GM23338 (cell line): ENCODE measurements at regions not wholly inside any gene's neighbourhood (a gene's known extent, or its start where the extent isn't known, plus 50 kb on each side); places are given as distances from the start of the nearest gene placed in this dataset.

Experiments
- ATAC-seq: fragments of 200-7000 bp; cut with Tn5 transposase; 3 replicates; pipeline ENCODE4 v1.9.1; 2020
- DNase-seq: peaks from one replicate; pipeline ENCODE4 v3.0.0-alpha.2; 2015; ENCODE audit warnings: low spot score
- H2AFZ ChIP-seq: fragments of 200-600 bp; sonication (generic); 2 replicates; pipeline ENCODE4 v1.8.0; 2016; ENCODE audit warnings: antibody characterized with exemption, mild to moderate bottlenecking, moderate library complexity
- H3F3A ChIP-seq: fragments of 200-600 bp; sonication (generic); replicated peaks from 2 replicates; pipeline ENCODE4 v1.8.0; 2017; ENCODE audit warnings: antibody characterized with exemption, mixed run types, low read depth
- H3K27ac ChIP-seq: fragments of 200-600 bp; sonication (generic); 2 replicates; pipeline ENCODE4 v1.6.1; 2016; ENCODE audit warnings: low read depth
- H3K27me3 ChIP-seq: fragments of 200-600 bp; sonication (generic); 2 replicates; pipeline ENCODE4 v1.8.0; 2016; ENCODE audit warnings: mild to moderate bottlenecking, mixed run types, moderate library complexity; ENCODE audit not compliant: insufficient read depth
- H3K36me3 ChIP-seq: fragments of 200-600 bp; sonication (generic); 2 replicates; pipeline ENCODE4 v1.8.0; 2016; ENCODE audit warnings: mild to moderate bottlenecking; ENCODE audit not compliant: insufficient read depth
- H3K4me1 ChIP-seq: fragments of 200-600 bp; sonication (generic); 2 replicates; pipeline ENCODE4 v1.8.0; 2016; ENCODE audit warnings: mild to moderate bottlenecking, moderate library complexity; ENCODE audit not compliant: insufficient read depth
- H3K4me2 ChIP-seq: fragments of 200-600 bp; sonication (generic); 2 replicates; pipeline ENCODE4 v1.7.1; 2017; ENCODE audit warnings: mixed run types
- H3K4me3 ChIP-seq: fragments of 200-600 bp; sonication (generic); 2 replicates; pipeline ENCODE4 v1.6.1; 2016; ENCODE audit warnings: mixed run types
- H3K79me2 ChIP-seq: fragments of 200-600 bp; sonication (generic); replicated peaks from 2 replicates; pipeline ENCODE4 v1.8.0; 2017; ENCODE audit warnings: mild to moderate bottlenecking; ENCODE audit not compliant: insufficient read depth
- H3K9me2 ChIP-seq: fragments of 200-600 bp; sonication (generic); 2 replicates; pipeline ENCODE4 v1.8.0; 2017; ENCODE audit not compliant: insufficient read depth
- H4K20me1 ChIP-seq: fragments of 200-600 bp; sonication (generic); replicated peaks from 2 replicates; pipeline ENCODE4 v1.8.0; 2017; ENCODE audit warnings: mild to moderate bottlenecking; ENCODE audit not compliant: insufficient read depth
- H3K27ac Mint-ChIP-seq: 2 replicates; pipeline ENCODE4 v1.8.0; 2020; ENCODE audit warnings: inconsistent platforms, mild to moderate bottlenecking, moderate library complexity, mixed read lengths
- H3K27me3 Mint-ChIP-seq: 3 replicates; pipeline ENCODE4 v1.8.0; 2022; ENCODE audit warnings: low read depth, mild to moderate bottlenecking, moderate library complexity, mixed read lengths, inconsistent platforms; ENCODE audit not compliant: insufficient read depth, poor library complexity
- H3K36me3 Mint-ChIP-seq: 3 replicates; pipeline ENCODE4 v1.8.0; 2021; ENCODE audit warnings: low read depth, mild to moderate bottlenecking, inconsistent platforms, moderate library complexity, mixed read lengths
- H3K4me1 Mint-ChIP-seq: 3 replicates; pipeline ENCODE4 v1.8.0; 2020; ENCODE audit warnings: mild to moderate bottlenecking, inconsistent platforms, mixed read lengths
- H3K4me3 Mint-ChIP-seq: 3 replicates; pipeline ENCODE4 v1.8.0; 2021; ENCODE audit warnings: moderate library complexity, mild to moderate bottlenecking, inconsistent platforms, mixed read lengths
- H3K9me3 Mint-ChIP-seq: 3 replicates; pipeline ENCODE4 v1.8.0; 2020; ENCODE audit warnings: moderate library complexity, mild to moderate bottlenecking, inconsistent platforms, mixed read lengths
- CREB1 ChIP-seq: fragments of 250-450 bp; sonication (Bioruptor Pico); IDR thresholded peaks from 2 replicates; pipeline ENCODE4 v1.5.0; 2020; ENCODE audit warnings: low read depth, mild to moderate bottlenecking, moderate library complexity
- ETS1 ChIP-seq: IDR thresholded peaks from 2 replicates; pipeline ENCODE4 v1.6.1; 2016; ENCODE audit warnings: antibody characterized with exemption
- EZH2 ChIP-seq: fragments of 200-600 bp; sonication (generic); IDR thresholded peaks from one replicate; pipeline ENCODE4 v1.8.0; 2017; ENCODE audit warnings: antibody characterized with exemption, mild to moderate bottlenecking, low read depth; ENCODE audit not compliant: unreplicated experiment
- NANOG ChIP-seq: IDR thresholded peaks from 2 replicates; pipeline ENCODE4 v1.6.1; 2016; ENCODE audit warnings: antibody characterized with exemption, borderline replicate concordance
- STAT1 ChIP-seq: IDR thresholded peaks from one replicate; pipeline ENCODE4 v1.6.1; 2016; ENCODE audit warnings: antibody characterized with exemption; ENCODE audit not compliant: unreplicated experiment
- ZNF114 ChIP-seq: fragments of 250-450 bp; sonication (Bioruptor Pico); IDR thresholded peaks from 2 replicates; pipeline ENCODE4 v1.5.0; 2020; ENCODE audit warnings: mild to moderate bottlenecking, moderate library complexity
- ZNF462 ChIP-seq: fragments of 250-450 bp; sonication (Bioruptor Pico); IDR thresholded peaks from 2 replicates; pipeline ENCODE4 v1.5.0; 2020; ENCODE audit warnings: mild to moderate bottlenecking, moderate library complexity

- TF ChIP-seq ZNF462 (CRISPR knock-in tag) (no peak), ETS1 (no peak), ZNF114 (no peak)
Measured at GRCh38 chr11:45062974-45063635, 83.3 kb upstream of the PRDM11 start (continued).

- Histone ChIP-seq H3F3A (no peaks in the 10 kb centered on the region), H3K36me3 (no peaks in the 10 kb centered on the region), H3K27ac (no peak overlapping the region), H3K4me3 (no peak overlapping the region), H3K27me3 (0 out of 2 replicates have a peak, but pooled peaks cover 2% of the 10 kb centered on the region), H3K9me2 (no peaks in the 10 kb centered on the region), H3K4me2 (no peak overlapping the region), H3K4me1 (no peaks in the 10 kb centered on the region), H2AFZ (no peak overlapping the region), H4K20me1 (no peaks in the 10 kb centered on the region), H3K79me2 (no peaks in the 10 kb centered on the region)
- Mint-ChIP-seq H3K27ac (no peak overlapping the region), H3K4me1 (no peaks in the 10 kb centered on the region; the same call in 2 of the 3 replicates), H3K9me3 (peaks cover 20% of the 10 kb centered on the region; the same call in 2 of the 3 replicates), H3K27me3 (peaks cover 7% of the 10 kb centered on the region), H3K36me3 (0 out of 3 replicates have a peak, but pooled peaks cover 5% of the 10 kb centered on the region), H3K4me3 (no peak overlapping the region)
- ATAC-seq, result no peak
- DNase-seq, result no peak
- TF ChIP-seq NANOG, result no peak
- no peak for TF ChIP-seq STAT1
- no peak for TF ChIP-seq CREB1 (CRISPR knock-in tag)
- no peak for TF ChIP-seq EZH2
- no peak for TF ChIP-seq ZNF462 (CRISPR knock-in tag)
Measured at GRCh38 chr11:45063669-45064068, 82.8 kb upstream of the PRDM11 start.
